Rectal smooth muscle tissue (tissue), 1 donor: ENCODE measurements at regions not wholly inside any gene's neighbourhood (a gene's known extent, or its start where the extent isn't known, plus 50 kb on each side); places are given as distances from the start of the nearest gene placed in this dataset.
A peak's percentile ranks its signal among the peaks of the same experiment; 100 is the strongest.
"Not testable (repeated sequence)": the region's sequence is repeated elsewhere in the genome, so short reads cannot be mapped to it uniquely, and the experiment has no call there.

Experiments used
- H3K27ac ChIP-seq: one replicate; pipeline ENCODE4 v1.7.0; 2013; ENCODE audit warnings: low read depth, low read length, inconsistent platforms
- H3K27me3 ChIP-seq: one replicate; pipeline ENCODE4 v1.7.0; 2013; ENCODE audit warnings: low read length; ENCODE audit not compliant: control insufficient read depth, insufficient read depth
- H3K36me3 ChIP-seq: one replicate; pipeline ENCODE4 v1.7.0; 2013; ENCODE audit warnings: low read length; ENCODE audit not compliant: control insufficient read depth, insufficient read depth
- H3K4me1 ChIP-seq: one replicate; pipeline ENCODE4 v1.7.0; 2013; ENCODE audit warnings: low read length; ENCODE audit not compliant: control insufficient read depth, insufficient read depth
- H3K4me3 ChIP-seq: one replicate; pipeline ENCODE4 v1.7.0; 2013; ENCODE audit warnings: low read length
- H3K9ac ChIP-seq: one replicate; pipeline ENCODE4 v1.7.0; 2013; ENCODE audit warnings: low read length

DNA sequence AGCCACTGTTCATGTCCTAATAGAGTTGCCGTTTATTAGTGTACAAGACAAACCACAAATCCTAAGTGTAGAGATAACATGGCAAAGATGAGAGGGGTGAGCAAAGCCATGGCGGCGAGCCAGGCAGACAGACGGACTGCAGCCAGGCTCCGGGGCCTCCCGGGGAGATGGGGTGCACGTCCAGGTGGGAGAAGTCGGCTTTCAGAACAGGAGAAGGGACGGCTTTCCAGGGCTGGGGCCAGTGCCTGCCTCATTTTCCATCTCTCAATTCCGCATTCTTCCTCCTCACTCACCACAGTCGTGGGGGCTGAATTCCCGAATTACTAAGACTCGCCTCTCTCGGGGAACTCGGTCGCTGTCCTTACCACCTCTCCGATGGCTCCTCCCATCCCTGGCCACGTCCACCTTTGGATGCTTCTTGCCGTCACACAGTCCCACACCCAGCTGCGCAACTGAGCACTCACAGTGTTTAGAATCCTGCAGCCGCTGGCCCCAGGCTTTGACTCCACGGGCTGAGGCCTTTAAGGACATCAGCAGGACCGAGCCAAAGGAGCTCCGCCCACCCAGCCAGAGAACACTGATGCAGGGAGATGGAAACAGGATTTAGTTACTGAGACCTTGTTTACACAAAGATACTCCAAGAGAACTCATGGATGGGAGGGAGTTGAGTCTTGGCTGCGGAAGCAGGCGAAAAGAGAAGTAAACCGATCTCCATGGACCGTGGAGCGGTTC, 59.7 kb downstream of the RNF112 start:
- Histone ChIP-seq H3K9ac (no peak overlapping the region), H3K27ac (peak overlapping the region; percentile 90)

DNA sequence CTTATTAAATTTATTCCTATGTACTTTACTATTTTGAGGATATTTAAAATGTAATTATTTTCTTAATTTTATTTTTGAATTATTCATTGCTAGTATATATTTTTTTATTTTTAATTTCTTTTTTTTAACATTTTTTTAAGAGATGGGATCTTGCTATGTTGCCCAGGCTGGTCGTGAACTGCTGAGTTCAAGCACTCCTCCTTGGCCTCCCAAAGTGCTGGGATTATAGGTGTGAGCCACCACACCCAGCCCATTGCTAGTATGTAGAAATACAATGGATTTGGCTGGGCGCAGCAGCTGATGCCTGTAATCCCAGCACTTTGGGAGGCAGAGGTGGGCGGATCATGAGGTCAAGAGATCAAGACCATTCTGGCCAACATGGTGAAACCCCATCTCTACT, 59.2 kb upstream of the SLC47A1 start:
- H3K4me1 ChIP-seq, H3K27me3 ChIP-seq, H3K9ac ChIP-seq, H3K27ac ChIP-seq, H3K4me3 ChIP-seq, H3K36me3 ChIP-seq: not testable (repeated sequence)

More for the DNA sequence above, 59.7 kb downstream of the RNF112 start:
- Histone ChIP-seq H3K27me3 (no peaks in the 10 kb centered on the region), H3K4me3 (peak overlapping the region; percentile 53), H3K36me3 (no peaks in the 10 kb centered on the region), H3K4me1 (peaks cover 8% of the 10 kb centered on the region)

DNA sequence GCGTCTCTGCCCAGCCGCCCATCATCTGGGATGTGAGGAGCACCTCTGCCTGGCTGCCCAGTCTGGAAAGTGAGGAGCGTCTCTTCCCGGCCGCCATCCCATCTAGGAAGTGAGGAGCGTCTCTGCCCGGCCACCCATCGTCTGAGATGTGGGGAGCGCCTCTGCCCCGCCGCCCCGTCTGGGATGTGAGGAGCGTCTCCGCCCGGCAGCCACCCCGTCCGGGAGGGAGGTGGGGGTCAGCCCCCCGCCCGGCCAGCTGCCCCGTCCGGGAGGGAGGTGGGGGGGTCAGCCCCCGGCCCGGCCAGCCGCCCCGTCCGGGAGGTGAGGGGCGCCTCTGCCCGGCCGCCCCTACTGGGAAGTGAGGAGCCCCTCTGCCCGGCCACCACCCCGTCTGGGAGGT, 57.9 kb upstream of the SLC47A1 start:
- H3K4me3 ChIP-seq, H3K27ac ChIP-seq: not testable (repeated sequence)

DNA sequence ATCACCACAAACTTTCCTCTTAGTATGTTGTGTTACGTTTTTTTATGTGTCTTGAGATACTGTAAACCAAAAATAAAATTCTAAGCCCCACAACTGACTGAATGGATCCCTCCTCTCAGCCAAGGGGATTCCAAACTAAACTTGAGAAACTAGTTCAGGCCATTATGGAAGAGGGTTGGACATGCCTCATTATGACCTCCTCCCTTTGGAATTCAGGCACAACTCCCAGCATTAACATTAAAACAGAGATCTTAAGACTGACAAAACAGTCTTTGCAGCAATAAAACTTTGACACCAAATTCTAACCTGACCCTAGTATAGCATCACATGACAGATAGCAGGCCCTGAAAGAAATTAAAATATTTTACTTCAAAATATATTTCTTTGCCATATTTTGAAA, 51.1 kb upstream of the SLC47A1 start:
- Histone ChIP-seq H3K9ac (no peak overlapping the region), H3K27ac (peak overlapping the region; percentile 25), H3K27me3 (no peaks in the 10 kb centered on the region), H3K36me3 (no peaks in the 10 kb centered on the region), H3K4me1 (peaks cover 14% of the 10 kb centered on the region), H3K4me3 (no peak overlapping the region)

More for the DNA sequence above, 57.9 kb upstream of the SLC47A1 start:
- not testable (repeated sequence) for H3K4me1 ChIP-seq, H3K9ac ChIP-seq, H3K36me3 ChIP-seq, H3K27me3 ChIP-seq
